AG08396 (cell line): ENCODE measurements at regions not wholly inside any gene's neighbourhood (a gene's known extent, or its start where the extent isn't known, plus 50 kb on each side); places are given as distances from the start of the nearest gene placed in this dataset.

Experiments used
- DNase-seq: peaks from one replicate; pipeline ENCODE4 v3.0.0; 2012; ENCODE audit warnings: low spot score, mixed read lengths

DNA sequence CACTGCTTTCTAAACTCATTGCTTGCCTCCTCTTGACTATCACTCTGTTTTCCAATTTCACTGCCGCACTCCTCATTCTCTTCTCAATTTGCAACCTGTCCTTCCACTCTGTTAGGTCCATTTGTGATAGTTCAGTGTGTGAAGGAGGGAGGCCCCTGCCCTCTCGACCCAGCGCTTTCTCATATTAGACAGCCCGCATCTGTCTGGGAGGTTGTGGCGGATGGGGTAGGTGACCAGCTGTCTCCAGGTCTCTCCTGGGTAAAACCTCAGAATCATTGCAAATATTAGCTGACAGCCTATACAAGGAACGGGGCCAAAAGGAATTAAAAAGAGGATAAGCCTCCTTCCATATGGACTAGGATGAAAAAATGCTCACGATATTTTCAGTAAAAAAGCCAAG lies 358.3 kb downstream of the SHQ1 start:
- no peak for DNase-seq

DNA sequence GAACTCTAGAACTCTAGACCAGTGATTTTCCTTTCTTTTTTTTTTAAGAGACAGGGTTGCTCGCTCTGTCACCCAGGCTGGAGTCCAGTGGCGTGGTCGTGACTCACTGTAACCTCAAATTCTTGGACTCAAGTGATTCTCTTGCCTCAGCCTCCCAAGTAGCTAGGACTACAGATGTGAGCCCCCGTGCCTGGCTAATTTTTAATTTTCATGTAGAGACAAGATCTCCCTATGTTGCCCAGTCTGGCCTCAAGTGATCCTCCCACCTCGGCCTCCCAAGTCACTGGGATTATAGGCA lies 359.6 kb downstream of the SHQ1 start:
- DNase-seq: no peak

DNA sequence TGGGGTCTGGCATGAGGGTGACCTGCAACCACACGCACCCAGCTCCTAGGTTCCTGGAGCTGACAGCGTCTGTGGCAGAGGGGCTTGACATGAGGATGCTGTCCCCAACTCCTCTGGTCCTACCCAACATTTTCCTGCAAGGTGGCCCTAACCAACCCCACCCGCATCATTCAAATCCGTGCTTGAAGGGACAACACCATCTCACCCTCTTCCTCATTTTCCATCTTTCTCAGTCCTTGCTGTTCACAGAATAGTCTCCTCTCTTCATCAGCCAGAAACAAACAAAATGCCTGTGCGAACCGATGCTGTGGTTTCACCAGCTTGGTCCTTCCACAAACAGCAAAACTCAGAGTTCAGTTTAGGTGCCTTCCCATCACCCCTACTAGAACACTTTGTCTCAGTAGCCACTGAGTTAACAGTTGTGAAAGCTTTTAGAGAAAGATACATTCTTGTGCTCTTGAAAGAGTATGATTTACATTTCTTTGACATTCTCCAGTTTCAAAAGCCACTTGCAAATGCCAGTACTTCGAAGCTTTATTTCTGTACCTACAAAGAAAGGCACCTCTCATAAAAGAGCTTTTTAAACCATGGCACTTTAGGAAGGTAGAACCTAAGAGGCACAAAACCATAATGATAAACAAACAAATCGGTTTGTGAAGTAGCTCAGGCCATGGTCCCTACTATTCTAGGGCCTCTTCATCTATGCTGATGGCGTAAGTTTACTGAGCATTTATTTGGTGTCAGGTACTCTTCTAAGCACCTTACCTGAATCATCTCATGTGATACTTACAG lies 360.1 kb downstream of the SHQ1 start:
- DNase-seq: no peak

DNA sequence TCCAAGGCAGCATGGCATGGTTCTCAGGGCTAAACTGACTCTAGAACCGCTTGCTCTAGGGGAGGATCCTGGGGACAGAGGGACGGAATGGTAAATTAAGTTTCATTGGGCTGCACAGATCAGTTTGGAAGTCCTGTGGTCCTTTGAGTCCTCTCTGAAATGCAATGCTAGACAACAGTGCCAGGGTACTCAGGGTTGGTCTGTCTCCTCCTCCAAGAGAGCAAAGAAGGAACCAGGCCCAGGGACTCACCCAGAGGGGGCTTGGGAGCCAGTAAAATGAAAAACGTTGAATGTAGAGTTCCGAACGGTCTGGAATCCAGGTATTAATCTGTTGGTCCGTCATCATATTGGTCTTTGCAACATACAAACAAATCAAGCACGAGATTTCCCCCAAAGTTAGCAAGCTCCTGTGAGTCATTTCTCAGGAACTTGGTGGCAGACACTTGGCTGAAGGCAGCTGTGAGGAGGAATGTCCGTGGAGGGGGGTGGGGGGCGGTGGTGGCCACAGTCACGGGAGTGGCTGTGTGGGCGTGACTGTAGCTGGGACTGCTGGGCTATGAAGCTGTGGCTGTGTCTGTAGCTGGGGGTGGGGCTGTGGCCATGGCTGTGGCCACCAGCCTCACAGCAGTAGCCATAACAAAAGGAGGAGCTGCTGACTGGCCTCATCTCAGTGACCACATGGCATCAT lies 361.0 kb downstream of the SHQ1 start:
- DNase-seq: peak; percentile 88

DNA sequence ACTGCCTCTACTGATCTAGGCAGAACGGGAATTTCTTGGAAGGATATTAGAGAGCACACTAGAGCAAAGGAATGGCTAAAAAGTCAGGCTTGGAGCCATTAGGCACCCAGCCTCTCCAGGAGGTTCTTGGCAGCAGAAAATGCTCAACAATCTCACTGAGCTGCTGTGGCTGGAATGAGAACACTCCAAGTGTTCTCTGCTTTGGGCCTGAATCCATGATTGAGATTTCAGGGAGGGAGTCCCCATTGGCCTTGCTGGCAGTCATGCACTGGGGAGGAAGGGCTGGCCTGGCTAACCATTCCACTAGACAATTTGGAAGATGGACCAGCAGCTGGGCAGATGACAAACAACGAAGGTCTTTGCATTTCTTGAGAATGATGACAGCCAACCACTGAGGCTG lies 362.6 kb downstream of the SHQ1 start:
- no peak for DNase-seq

DNA sequence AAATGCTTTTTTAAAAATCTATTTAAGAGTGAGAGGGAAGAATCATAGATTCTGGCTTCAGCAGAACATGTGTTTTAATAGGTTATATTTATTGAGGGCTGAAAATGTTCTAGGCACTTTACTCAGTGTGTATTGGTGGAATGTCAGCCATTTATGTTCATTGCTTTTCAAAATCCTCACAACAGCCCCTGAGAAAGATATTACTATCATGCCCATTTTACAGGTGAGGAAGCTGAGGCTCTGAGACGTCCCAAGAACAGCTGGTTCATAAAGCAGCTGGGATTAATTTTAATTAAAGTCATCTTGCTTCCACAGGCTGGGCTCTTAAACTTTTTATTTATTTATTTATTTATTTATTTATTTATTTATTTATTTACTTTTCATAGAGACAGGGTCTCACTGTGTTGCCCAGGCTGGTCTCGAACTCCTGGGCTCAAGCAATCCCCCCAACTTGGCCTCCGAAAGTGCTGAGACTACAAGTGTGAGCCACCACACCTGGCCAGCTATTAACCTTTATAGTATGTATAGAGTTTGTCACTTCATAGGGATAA lies 364.6 kb downstream of the SHQ1 start:
- no peak for DNase-seq

DNA sequence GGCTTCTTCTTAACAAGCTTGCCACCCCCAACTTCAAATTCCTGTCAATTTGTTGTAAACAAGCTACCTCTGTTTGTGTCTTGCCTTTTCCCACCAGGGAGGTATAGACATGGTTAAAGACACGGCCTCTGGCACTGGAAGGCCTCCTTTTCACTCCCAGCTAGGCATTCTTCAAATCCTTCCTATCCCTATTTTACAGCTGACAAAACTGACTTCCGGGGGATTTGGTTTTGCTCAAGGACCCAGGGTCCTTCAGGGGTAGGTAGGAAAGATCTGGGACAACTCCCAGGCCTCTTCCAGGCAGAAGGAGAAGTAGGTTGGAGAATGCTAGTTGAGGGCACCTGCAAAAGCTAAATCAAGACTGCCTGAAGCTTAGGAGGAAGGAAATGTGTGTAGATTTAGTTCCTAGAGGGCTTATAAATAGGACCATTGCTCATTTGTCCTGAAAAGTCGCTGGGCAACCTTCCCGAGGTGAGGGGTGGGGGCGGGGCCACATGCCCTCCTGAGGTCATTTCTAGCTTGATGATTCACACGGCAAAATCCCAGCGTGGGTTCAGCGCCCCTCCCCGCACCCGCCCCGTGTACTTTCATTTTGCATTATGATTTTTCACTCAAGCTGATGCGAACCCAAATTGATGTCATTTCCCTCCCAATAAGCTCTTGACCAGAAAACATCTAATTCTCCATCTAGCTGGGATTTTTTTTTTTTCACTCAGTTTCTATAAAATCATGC lies 365.5 kb downstream of the SHQ1 start:
- peak; percentile 64 for DNase-seq

DNA sequence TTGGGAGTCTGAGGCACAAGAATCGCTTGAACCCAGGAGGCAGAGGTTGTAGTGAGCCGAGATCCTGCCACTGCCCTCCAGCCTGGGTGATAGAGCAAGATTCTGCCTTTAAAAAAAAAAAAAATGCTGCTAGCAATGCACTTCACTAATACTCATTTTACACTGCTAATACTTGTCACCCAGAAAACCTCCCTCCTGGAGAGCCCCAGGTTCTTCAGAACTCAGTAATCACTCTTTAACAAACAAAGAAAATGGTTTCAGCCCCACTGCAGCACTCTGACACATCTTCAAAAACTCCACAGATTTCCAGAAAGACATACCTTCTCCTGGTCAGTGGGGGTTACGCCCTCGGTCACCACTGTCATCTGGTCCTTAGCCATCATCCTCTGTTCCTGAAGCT lies 366.7 kb downstream of the SHQ1 start:
- no peak for DNase-seq

DNA sequence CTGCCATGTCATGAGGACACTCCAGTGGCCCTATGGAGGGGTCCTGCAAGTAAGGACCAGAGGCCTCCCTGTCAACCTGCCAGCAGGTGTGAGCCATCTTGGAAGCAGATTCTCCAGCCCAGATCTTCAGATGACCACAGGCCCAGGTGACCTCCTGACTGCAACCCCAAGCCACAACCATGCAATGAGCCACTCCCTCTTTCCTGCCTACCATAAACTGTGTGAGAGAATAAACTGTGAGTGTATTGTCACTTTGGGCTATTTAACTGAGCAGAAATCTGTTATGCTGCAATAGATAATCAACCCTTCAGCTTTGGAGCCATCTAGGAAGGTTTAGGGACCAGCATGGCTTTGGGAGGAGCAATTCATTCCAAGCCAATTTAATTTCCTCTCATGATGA lies 367.9 kb downstream of the SHQ1 start:
- no peak for DNase-seq

DNA sequence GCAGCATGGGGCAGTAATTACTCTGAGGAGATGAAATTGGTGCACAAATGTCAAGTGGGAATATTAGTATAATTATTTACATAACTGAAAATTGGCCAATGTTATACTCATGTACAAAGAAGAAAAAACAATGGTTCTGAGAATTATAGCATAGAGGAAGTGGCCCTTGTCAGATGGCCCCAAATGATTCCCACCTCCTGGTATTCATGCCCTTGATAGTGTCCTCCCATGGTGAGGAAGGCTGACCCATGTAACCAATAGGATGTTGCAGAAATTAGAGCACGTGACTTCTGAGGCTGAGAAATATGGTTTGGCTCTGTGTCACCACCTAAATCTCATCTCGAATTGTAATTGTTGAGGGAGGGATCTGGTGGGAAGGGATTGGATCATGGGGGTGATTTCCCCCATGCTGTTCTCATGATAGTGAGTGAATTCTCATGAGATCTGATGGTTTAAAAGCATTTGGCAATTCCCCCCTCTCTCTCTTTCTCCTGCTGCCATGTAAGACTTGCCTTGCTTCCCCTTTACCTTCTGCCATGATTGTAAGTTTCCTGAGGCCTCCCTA lies 368.5 kb downstream of the SHQ1 start:
- DNase-seq: no peak

DNA sequence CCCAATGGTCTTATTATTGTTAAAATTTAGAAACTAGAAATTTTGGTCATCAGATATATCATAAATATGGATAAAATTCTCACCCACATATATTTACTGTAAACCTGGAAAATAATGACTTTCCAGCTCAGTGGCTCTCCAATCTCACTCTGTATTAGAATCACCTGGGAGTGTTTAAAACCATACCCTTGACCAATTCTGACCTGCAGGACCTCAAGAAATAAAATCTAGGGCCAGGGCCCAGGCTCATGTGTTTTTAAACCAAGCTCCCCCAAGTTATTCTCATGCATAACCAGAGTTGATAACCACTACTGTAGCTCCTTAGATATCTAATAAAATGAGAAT lies 372.1 kb downstream of the SHQ1 start:
- DNase-seq: no peak

DNA sequence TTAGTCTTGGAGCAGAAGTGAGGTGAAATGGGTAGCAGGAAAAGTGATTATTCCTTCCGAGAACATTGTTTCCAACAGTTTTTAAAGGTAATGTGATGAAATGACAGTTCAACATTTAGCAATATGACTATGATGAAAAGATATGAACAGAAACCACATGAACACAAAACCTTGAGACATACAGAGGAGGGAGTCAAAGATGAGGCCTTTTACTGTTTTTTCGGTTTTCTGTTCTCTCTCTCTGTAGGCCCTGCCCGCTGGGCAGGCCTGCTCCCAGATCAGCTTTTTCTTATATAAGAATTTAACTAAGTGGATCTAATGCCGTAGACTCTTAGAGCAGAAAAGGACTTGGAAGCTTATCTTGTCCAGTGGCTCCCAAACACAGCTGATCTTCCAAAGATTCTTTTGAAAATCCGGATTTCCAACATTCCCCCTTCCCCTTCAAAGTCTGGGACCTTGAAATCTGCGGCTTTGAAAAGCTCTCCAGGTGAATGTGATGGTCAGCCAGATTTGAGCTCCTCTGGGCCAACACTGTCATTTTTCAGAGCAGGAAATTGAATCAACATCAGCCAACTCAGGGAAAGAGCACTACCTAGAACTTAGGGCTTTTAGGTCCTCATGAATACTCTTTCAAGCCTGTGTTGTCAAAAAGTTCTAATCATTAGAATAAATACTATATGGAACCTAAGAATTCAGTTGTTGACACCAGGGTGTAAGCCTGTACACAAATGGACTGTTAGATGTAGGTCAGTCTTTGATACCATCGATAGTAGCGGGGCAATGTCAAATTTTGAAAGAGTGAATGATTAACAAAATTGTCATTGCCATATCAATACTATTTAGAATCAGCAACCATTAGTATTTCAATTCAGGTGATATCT lies 372.7 kb downstream of the SHQ1 start:
- no peak for DNase-seq

DNA sequence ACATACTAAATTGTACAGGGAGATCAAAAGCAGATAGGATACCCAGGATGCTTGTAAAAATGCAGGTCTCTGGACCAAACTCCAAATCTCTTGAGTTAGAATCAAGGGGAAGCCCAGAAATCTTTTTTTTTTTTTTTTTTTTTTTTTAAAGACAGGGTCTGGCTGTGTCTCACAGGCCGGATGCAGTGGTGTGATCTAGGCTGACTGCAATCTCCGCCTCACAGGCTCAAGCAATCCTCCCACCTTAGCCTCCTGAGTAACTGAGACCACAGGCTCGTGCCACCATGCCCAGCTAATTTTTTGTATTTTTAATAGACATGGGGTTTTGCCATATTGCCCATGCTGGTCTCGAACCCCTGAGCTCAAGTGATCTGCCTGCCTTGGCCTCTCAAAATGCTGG lies 373.5 kb downstream of the SHQ1 start:
- DNase-seq: no peak

DNA sequence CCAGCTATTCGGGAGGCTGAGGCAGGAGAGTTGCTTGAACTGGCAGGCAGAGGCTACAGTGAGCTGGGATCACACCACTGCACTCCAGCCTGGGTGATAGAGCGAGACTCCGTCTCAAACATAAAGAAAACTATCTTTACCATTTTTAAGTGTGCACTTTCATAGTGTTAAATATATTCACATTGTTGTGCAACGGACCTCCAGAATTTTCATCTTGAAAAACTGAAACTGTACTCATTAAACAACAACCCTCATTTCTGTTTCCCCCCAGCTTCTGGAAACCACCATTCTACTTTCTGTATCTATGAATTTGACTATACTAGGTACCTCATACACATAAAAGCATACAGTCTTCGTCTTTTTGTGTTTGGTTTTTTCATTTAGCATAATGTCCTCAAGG lies 375.1 kb downstream of the SHQ1 start:
- DNase-seq: no peak

DNA sequence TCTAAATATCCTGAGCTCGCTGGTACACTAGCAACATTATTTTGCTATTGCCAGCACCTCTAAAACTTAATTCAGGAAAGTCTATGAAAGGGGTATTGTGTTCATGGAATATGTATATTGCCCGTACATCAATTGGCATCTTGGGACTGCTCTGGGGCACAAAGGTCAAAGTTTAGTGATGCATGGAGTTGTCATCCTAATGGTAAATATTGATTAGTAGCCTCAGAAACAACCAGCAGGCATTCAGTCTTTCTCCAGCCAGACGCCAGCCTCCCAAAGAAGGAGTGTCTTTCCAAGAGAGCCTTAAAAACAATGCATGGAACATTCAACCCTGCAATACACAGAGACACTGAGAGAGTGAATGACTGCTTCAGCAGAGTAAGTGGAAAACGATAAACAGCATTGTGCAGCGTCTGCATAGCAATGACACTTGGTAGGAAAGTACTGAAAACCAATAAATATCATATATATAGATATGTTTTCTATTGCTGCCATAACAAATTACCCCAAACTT lies 377.3 kb downstream of the SHQ1 start:
- DNase-seq: no peak

DNA sequence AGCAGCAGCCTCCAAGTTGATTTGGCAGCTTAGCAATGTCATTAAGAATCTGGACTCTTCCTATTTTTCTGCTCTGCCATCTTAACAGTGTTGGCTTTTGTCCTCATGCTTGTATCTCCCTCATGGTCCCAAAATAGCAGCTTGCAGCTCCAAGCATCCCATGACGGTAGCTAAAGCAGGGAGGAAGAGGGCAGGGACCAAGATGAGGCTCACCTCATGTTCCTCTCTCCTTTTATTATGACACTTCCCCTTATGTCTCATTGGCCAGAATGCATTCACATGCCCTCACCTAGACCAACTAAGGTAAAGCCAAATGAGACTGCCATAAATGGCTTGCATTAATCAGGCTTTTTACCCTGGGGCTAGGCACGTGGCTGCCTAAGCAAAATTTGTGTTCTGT lies 382.4 kb downstream of the SHQ1 start:
- DNase-seq: no peak

DNA sequence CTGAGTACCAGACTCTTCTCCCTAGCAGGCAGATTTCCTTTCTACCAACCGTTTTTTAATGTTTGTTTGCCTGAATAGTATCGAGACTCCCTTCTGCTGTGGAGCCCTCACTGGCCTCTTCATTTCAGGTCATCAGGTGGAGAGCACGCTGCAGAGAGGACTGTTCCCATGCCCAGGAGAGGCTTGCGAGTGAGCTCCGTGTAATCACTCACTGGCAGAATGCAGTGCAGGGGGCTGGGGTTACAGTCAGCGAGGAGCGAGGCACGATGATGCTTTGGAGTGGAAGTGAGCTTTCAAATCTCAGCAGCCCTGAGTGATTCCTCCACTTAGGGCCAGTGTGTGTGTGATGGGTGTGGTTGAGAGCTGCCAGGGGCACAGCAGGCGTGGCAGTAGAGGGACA lies 385.2 kb downstream of the SHQ1 start:
- no peak for DNase-seq

DNA sequence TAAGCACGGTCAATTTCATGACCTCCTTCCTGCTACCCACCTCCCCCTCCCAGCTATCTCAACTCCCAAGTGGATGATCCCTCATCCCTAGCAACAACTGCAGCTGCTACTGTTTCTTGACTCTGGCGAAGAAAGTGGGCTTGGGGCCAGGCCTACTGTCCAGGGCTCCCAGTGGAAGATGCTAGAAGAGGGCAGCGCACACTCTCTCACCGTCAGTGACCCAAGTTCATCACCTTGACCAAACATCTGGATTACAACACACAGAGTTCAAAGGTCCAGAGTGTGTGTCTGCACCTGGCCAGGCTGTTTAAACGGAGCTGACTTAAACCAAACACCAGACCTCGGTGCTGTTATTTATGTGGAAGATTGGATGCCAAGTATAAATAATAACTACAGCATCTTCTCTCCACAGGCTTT lies 385.6 kb downstream of the SHQ1 start:
- DNase-seq: no peak

DNA sequence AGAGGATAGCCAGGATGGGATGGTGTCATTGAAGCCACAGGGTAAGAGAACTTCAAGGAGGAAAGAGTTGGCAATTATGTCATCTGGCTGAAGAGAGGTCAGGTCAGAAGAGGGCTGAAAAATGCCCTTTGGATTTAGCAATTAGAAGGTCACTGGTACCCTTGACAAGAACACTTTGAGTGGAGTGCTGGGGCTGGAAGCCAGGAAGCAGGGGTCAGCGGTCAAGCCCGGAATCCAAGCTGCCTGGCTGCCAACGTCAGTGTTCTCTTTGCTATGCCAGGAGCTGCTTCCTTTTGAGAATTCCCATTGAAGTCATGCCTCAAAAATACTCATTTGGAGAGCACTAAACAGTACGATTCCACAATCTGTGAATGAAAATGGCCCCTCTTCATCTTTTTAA lies 386.5 kb downstream of the SHQ1 start:
- DNase-seq: no peak

DNA sequence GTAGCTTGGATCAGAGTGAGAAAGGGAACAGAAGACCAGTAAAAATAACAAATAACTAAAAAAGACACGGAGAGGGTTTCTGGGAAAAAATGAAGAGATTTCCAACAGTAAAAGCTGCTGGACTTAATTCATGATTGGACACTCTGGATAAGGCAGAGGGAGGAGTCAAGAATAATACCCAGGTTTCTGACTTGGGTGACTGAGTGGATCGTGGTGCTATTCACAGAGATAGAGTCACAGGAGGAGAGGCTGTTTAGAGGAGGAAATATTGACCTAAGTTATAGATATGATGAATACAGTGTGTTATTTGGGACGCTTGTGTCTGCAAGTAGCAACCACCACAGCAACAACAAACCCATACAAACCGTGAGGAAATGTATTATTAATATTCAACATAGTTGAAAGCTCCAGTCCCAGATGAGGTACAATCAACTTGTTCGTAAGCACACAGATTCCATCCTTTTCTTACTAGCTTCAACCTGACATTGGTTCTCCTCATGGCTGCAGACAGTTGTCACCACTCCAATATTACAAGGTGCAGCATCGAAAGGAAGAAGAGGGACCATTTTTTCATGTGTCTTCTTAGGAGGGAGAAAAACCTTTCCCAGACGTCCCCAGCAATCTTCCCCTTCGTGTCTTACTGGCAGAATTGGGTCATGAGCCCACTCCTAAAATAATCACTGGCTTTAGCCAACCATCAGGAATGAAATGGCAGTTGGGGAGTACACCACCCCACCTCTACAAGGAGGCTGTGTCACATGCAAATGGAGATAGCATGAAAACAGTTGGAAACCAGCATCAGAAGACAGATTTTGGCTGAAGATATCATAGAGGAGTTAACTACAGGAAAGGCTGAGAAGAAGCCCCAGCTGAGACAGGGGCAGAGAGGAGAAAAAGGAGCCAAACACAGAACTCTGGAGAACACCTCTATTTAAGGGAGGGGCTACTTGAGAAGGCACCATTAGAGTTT lies 387.8 kb downstream of the SHQ1 start:
- DNase-seq: no peak
